Neuronal stem cell (in vitro differentiated cells): ENCODE measurements at regions not wholly inside any gene's neighbourhood (a gene's known extent, or its start where the extent isn't known, plus 50 kb on each side); places are given as distances from the start of the nearest gene placed in this dataset.

Source experiments
- DNase-seq: peaks from one replicate; pipeline ENCODE4 v3.0.0-alpha.2; 2013; ENCODE audit warnings: low spot score
- H2AFZ ChIP-seq: one replicate; pipeline ENCODE4 v1.6.1; 2013; ENCODE audit warnings: mild to moderate bottlenecking, low read length, inconsistent platforms
- H2AK5ac ChIP-seq: 2 replicates; pipeline ENCODE4 v1.6.1; 2013; ENCODE audit warnings: low read depth, mild to moderate bottlenecking, inconsistent platforms, low read length, moderate library complexity, mixed read lengths
- H2BK120ac ChIP-seq: 2 replicates; pipeline ENCODE4 v1.6.1; 2013; ENCODE audit warnings: low read depth, mild to moderate bottlenecking, inconsistent platforms, low read length, moderate library complexity, mixed read lengths
- H2BK12ac ChIP-seq: one replicate; pipeline ENCODE4 v1.6.1; 2013; ENCODE audit warnings: low read length, inconsistent platforms
- H2BK15ac ChIP-seq: 2 replicates; pipeline ENCODE4 v1.6.1; 2013; ENCODE audit warnings: mild to moderate bottlenecking, low read length, inconsistent platforms, mixed read lengths
- H2BK5ac ChIP-seq: one replicate; pipeline ENCODE4 v1.6.1; 2013; ENCODE audit warnings: inconsistent platforms, mild to moderate bottlenecking, low read length, moderate library complexity
- H3K14ac ChIP-seq: one replicate; pipeline ENCODE4 v1.6.1; 2013; ENCODE audit warnings: low read length, inconsistent platforms
- H3K18ac ChIP-seq: 2 replicates; pipeline ENCODE4 v1.6.1; 2013; ENCODE audit warnings: low read length, inconsistent platforms
- H3K23ac ChIP-seq: 2 replicates; pipeline ENCODE4 v1.6.1; 2013; ENCODE audit warnings: low read depth, mild to moderate bottlenecking, mixed read lengths, low read length, inconsistent platforms; ENCODE audit not compliant: poor library complexity
- H3K27ac ChIP-seq: replicated peaks from 3 replicates; pipeline ENCODE4 v1.5.1; 2013; ENCODE audit warnings: low read length, inconsistent platforms
- H3K27me3 ChIP-seq, 3 experiments: 2 replicates each; pipeline ENCODE4 v1.6.1; 2013; ENCODE audit warnings: low read length in 3 of 3, mild to moderate bottlenecking in 2 of 3, inconsistent platforms in 1 of 3, low read depth in 1 of 3, mixed read lengths in 1 of 3, moderate library complexity in 1 of 3; ENCODE audit not compliant: control insufficient read depth in 3 of 3, insufficient read depth in 3 of 3
- H3K36me3 ChIP-seq, 2 donors: replicated peaks in 1 of 2; 2 replicates each; pipeline ENCODE4 v1.6.1; 2013; ENCODE audit warnings: low read length in 2 of 2; ENCODE audit not compliant: control insufficient read depth in 2 of 2, insufficient read depth in 2 of 2
- H3K4ac ChIP-seq: 2 replicates; pipeline ENCODE4 v1.6.1; 2013; ENCODE audit warnings: inconsistent platforms, mild to moderate bottlenecking, low read length, moderate library complexity
- H3K4me1 ChIP-seq, 2 donors: 1 replicate in 1 of 2; 2 replicates in 1 of 2; pipeline ENCODE4 v1.6.1; 2013; ENCODE audit warnings: low read length in 2 of 2, low read depth in 1 of 2; ENCODE audit not compliant: control insufficient read depth in 2 of 2, insufficient read depth in 1 of 2
- H3K4me2 ChIP-seq: one replicate; pipeline ENCODE4 v1.6.1; 2013; ENCODE audit warnings: mild to moderate bottlenecking, low read length, inconsistent platforms; ENCODE audit not compliant: insufficient read depth, poor library complexity, severe bottlenecking
- H3K4me3 ChIP-seq, 2 donors: 2 replicates each; pipeline ENCODE4 v1.5.1; 2013; ENCODE audit warnings: low read length in 2 of 2, mild to moderate bottlenecking in 2 of 2, inconsistent platforms in 1 of 2, moderate library complexity in 1 of 2
- H3K79me1 ChIP-seq: one replicate; pipeline ENCODE4 v1.6.1; 2013; ENCODE audit warnings: low read depth, mild to moderate bottlenecking, inconsistent platforms, low read length, moderate library complexity
- H3K9ac ChIP-seq: one replicate; pipeline ENCODE4 v1.6.1; 2013; ENCODE audit warnings: mild to moderate bottlenecking, low read depth, low read length, inconsistent platforms; ENCODE audit not compliant: poor library complexity
- H3K9me3 ChIP-seq, 2 donors: replicated peaks in 1 of 2; 2 replicates each; pipeline versions ENCODE3 to v1.6.1; 2013; ENCODE audit warnings: low read length in 2 of 2, mild to moderate bottlenecking in 2 of 2, inconsistent platforms in 1 of 2, low read depth in 1 of 2, mixed read lengths in 1 of 2, moderate library complexity in 1 of 2; ENCODE audit not compliant: control insufficient read depth in 2 of 2, insufficient read depth in 1 of 2
- H4K8ac ChIP-seq: one replicate; pipeline ENCODE4 v1.6.1; 2013; ENCODE audit warnings: low read depth, mild to moderate bottlenecking, inconsistent platforms, low read length, moderate library complexity
- H4K91ac ChIP-seq: one replicate; pipeline ENCODE4 v1.6.1; 2013; ENCODE audit warnings: low read length, low read depth, mild to moderate bottlenecking, inconsistent platforms; ENCODE audit not compliant: poor library complexity
- WGBS, 2 donors: extraction: QIAGEN DNeasy Blood & Tissue Kit; methylation state at CpG; one replicate each; pipeline ENCODE4 v1.1.7; 2013; ENCODE audit warnings: missing lambda C conversion rate in 2 of 2, mixed read lengths in 1 of 2; ENCODE audit not compliant: insufficient read length in 2 of 2, insufficient replicate concordance in 1 of 2; ENCODE audit errors: extremely low coverage in 2 of 2; 5-methylcytosine and 5-hydroxymethylcytosine counted together

DNA sequence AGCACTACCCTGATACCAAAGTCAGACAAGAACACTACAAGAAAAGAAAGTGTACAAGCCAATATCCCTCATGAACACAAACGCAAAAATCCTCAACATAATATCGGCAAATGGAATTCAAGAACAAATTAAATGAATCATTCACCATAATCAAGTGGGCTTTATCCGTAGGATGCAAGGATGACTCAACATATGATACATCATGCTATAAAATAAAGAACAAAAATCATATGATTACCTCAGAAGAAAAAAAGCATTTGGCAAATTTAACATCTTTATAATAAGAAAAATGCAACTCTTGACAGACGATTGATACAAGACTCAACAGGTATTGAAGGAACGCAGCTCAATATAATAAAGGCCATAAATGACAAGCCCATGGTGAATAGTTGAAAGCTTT is 843.9 kb downstream of the FRK start:
- H2AFZ ChIP-seq, result no peak overlapping the region
- no peaks in the 10 kb centered on the region for H3K27me3 ChIP-seq
- H2AK5ac ChIP-seq, result no peak overlapping the region
- DNase-seq, result no peak
- H3K79me1 ChIP-seq, result no peaks in the 10 kb centered on the region
- no peak overlapping the region for H2BK12ac ChIP-seq
- no peaks in the 10 kb centered on the region for H3K9me3 ChIP-seq
- H3K36me3 ChIP-seq, result no peaks in the 10 kb centered on the region
- no peak overlapping the region for H3K27ac ChIP-seq
- H4K91ac ChIP-seq, result no peak overlapping the region
- H4K8ac ChIP-seq, result no peak overlapping the region
- H3K9ac ChIP-seq, result no peak overlapping the region
- H3K4ac ChIP-seq, result no peak overlapping the region
- H2BK15ac ChIP-seq, result no peak overlapping the region
- no CpG with 5 or more reads among the region's 5 CpGs for WGBS, 2 donors
- no peak overlapping the region for H3K18ac ChIP-seq
- peaks cover 0 to 3% of the 10 kb centered on the region in 2 donors for H3K4me1 ChIP-seq
- H2BK5ac ChIP-seq, result no peak overlapping the region
- H3K4me3 ChIP-seq, result no peak overlapping the region
- H3K4me2 ChIP-seq, result no peak overlapping the region
- H3K23ac ChIP-seq, result no peak overlapping the region
- H2BK120ac ChIP-seq, result no peak overlapping the region
- no peak overlapping the region for H3K14ac ChIP-seq

DNA sequence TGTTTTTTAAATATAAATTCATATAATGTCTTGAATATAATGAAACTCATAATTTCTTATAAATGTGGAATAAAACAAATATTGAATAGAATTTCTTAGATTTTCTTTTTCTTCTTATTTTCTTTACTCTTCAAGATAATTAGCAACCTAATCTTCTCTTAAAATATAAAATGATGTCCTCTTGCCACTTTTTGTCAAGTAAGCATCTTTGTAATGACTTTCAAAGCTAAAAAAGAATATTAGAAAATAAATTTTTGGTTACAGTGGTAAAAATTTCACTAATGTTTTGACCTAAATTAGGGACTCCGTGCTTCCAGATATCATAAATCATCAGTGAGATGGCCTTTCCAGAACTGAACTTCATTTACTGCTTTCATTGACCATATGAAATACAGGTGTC is 846.4 kb downstream of the FRK start:
- Histone ChIP-seq H3K36me3 (no peaks in the 10 kb centered on the region), H3K79me1 (no peaks in the 10 kb centered on the region), H3K14ac (no peak overlapping the region), H2BK5ac (no peak overlapping the region), H2BK120ac (no peak overlapping the region), H3K4me3 (no peak overlapping the region), H3K9me3 (peaks cover 0 to 6% of the 10 kb centered on the region in 2 donors), H3K23ac (no peak overlapping the region), H4K8ac (no peak overlapping the region), H3K27ac (no peak overlapping the region), H3K4me2 (no peak overlapping the region), H2BK15ac (no peak overlapping the region), H4K91ac (no peak overlapping the region), H2AK5ac (no peak overlapping the region), H2BK12ac (no peak overlapping the region), H2AFZ (no peak overlapping the region), H3K27me3 (no peaks in the 10 kb centered on the region), H3K18ac (no peak overlapping the region), H3K4me1 (no peaks in the 10 kb centered on the region), H3K9ac (no peak overlapping the region), H3K4ac (no peak overlapping the region)
- DNase-seq, result no peak
- no CpG with 5 or more reads among the region's 1 CpG for WGBS, 2 donors

DNA sequence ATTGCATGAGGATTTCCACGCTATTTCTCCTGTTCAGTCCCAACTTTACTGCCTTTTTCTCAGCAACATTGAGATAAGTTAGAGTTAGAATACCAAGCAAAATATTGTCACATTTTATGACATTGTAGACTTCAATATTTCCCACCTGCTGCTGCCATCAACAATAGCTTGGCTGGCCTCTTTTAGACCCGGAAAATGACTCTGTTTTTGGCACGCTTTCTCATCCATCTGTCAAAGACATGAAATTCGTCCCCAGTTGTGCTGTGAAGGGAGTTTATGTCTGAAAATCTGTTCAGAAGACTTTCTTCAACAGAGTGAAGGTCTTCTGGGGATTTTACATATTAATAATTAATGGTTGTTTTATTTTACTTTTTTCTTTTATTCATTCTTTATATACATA is 857.3 kb downstream of the FRK start:
- H3K14ac ChIP-seq, result no peak overlapping the region
- DNase-seq, result no peak
- no peak overlapping the region for H2BK12ac ChIP-seq
- H3K4me3 ChIP-seq, result no peak overlapping the region
- H3K36me3 ChIP-seq, result no peaks in the 10 kb centered on the region
- no CpG with 5 or more reads among the region's 4 CpGs for WGBS, 2 donors
- H2AK5ac ChIP-seq, result no peak overlapping the region
- H2BK15ac ChIP-seq, result no peak overlapping the region
- no peak overlapping the region for H3K4me2 ChIP-seq
- no peaks in the 10 kb centered on the region for H3K4me1 ChIP-seq
- H3K9me3 ChIP-seq, result no peaks in the 10 kb centered on the region
- H4K91ac ChIP-seq, result no peak overlapping the region
- H3K79me1 ChIP-seq, result no peaks in the 10 kb centered on the region
- H3K9ac ChIP-seq, result no peak overlapping the region
- H2AFZ ChIP-seq, result no peak overlapping the region
- no peak overlapping the region for H2BK120ac ChIP-seq
- no peaks in the 10 kb centered on the region for H3K27me3 ChIP-seq
- H3K27ac ChIP-seq, result no peak overlapping the region
- H2BK5ac ChIP-seq, result no peak overlapping the region
- H3K23ac ChIP-seq, result no peak overlapping the region
- no peak overlapping the region for H3K4ac ChIP-seq
- H4K8ac ChIP-seq, result no peak overlapping the region
- H3K18ac ChIP-seq, result no peak overlapping the region

DNA sequence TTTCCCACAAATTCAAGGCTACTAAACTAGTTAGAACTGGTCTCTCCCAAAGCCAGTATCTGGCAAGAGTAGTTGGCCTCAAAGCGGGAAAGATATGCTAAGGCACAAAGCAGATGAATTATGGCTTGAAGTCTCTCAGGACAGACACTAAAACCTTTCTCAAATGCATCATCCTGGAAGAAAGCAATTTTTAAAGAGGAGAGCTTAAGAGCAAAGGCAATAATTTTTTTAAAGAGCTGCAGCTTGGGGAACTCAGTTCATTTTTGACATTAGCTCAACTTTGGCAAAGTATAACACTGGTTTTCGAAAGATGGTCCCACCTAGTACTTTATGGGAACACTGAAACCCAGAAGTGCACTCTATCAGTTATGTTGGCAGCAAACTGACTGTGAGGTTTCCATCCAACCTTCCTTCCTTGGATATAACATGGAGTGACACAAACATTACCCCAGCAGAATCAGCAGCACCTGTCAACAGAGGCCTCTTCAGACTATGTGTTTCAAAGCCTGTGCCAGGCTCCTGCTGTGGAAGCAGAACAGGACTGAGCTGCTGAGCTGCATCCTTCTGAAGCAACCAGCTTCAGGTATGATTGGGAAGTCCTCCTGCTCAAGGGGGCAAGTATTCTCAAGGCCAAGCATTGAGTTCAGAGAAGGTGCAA is 852.3 kb upstream of the HS3ST5 start:
- Histone ChIP-seq H2AK5ac (no peak overlapping the region), H4K8ac (no peak overlapping the region), H3K23ac (no peak overlapping the region), H3K14ac (no peak overlapping the region), H2BK120ac (no peak overlapping the region), H2BK5ac (no peak overlapping the region), H3K4me3 (no peak overlapping the region), H3K9me3 (peaks cover 0 to 2% of the 10 kb centered on the region in 2 donors), H3K27me3 (no peaks in the 10 kb centered on the region), H3K36me3 (no peaks in the 10 kb centered on the region), H3K4me1 (no peaks in the 10 kb centered on the region), H3K79me1 (no peaks in the 10 kb centered on the region), H2BK12ac (no peak overlapping the region), H3K4ac (no peak overlapping the region), H2AFZ (no peak overlapping the region), H3K9ac (no peak overlapping the region), H3K27ac (no peak overlapping the region), H2BK15ac (no peak overlapping the region), H3K18ac (no peak overlapping the region), H4K91ac (no peak overlapping the region), H3K4me2 (no peak overlapping the region)
- WGBS, 2 donors, result no CpG with 5 or more reads among the region's 2 CpGs
- no peak for DNase-seq
